ENCODE measurements at regions not wholly inside any gene's neighbourhood (a gene's known extent, or its start where the extent isn't known, plus 50 kb on each side); places are given as distances from the start of the nearest gene placed in this dataset.

DNA sequence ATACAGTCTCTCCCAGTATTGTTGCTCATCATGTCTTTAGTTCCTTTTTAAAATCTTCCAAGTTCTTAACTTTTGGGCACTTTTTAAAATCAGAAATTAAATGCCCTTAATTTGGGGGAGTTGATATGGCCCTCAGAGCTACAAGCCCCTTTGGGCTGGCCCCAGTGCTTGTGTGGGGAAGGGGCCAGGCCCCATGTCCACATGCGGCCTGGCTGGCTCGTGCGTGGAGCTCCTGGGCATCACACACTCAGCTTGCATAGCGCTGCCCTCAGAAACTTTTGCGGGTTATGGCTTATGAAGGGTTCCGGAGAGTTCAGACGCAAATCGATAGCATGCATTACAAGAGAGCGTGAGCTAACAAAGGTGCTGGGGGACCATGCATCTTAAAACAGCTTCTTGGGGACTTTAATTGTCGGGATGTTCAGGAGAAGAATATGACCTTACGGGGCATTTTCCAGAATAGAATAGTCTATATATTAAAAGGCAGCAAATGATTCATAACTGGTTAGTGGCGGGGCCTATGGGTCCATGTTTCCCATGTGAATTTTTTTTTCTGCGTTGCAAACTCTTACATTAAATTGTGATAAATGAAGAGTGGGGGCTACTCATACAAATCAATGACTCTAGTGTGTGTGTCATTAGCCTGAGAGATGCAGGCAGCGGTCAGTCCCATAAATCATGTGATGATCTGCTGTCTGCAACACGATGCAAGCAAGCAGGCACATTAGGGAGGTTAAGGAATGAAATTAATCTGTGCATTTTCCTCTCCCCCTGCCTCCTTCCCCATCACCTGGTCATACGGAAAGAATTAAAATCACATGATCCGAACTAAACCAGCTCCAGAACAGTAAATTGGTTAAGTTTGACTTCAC is 185.8 kb upstream of the TSHZ3 start (continued):
- TF ChIP-seq, protein P1, sequence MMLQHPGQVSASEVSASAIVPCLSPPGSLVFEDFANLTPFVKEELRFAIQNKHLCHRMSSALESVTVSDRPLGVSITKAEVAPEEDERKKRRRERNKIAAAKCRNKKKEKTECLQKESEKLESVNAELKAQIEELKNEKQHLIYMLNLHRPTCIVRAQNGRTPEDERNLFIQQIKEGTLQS (IDR thresholded peaks at IDR 0.05; ENCODE audit: insufficient read depth, low read depth, low read length), result no peak
- TF ChIP-seq SP1 (IDR thresholded peaks at IDR 0.05; ENCODE audit: low read depth, low read length) (no peak), BRCA1 (IDR thresholded peaks at IDR 0.05; ENCODE audit: low read depth, low read length) (no peak), TBP (IDR thresholded peaks at IDR 0.05; ENCODE audit: low read depth, low read length) (no peak), POU5F1 (IDR thresholded peaks at IDR 0.05; ENCODE audit: low read depth, low read length) (no peak), SIRT6 (IDR thresholded peaks at IDR 0.05; ENCODE audit: low read length) (no peak), MAFK (IDR thresholded peaks at IDR 0.05; ENCODE audit: low read depth, low read length) (no peak), HDAC6 (IDR thresholded peaks at IDR 0.05; ENCODE audit: low read depth, low read length) (no peak), SP4 (IDR thresholded peaks at IDR 0.05; ENCODE audit: low read length) (no peak)
- TF ChIP-seq, protein P2, sequence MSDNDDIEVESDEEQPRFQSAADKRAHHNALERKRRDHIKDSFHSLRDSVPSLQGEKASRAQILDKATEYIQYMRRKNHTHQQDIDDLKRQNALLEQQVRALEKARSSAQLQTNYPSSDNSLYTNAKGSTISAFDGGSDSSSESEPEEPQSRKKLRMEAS (IDR thresholded peaks at IDR 0.05), result no peak
